SJCRH30 (cell line): ENCODE measurements at regions not wholly inside any gene's neighbourhood (a gene's known extent, or its start where the extent isn't known, plus 50 kb on each side); places are given as distances from the start of the nearest gene placed in this dataset.

Experiments used
- DNase-seq, 2 experiments: peaks; one replicate each; pipeline ENCODE4 v3.0.0-alpha.2; 2015 to 2020
- H3K27ac ChIP-seq: fragments of 250-450 bp; sonication (Bioruptor Pico); 2 replicates; pipeline ENCODE4 v1.5.1; 2020; ENCODE audit warnings: mild to moderate bottlenecking, moderate library complexity
- H3K27me3 ChIP-seq: fragments of 250-450 bp; sonication (Bioruptor Pico); 2 replicates; pipeline ENCODE4 v1.5.1; 2020; ENCODE audit warnings: mild to moderate bottlenecking, moderate library complexity
- H3K36me3 ChIP-seq: fragments of 250-450 bp; sonication (Bioruptor Pico); 2 replicates; pipeline ENCODE4 v1.5.1; 2020; ENCODE audit warnings: mild to moderate bottlenecking, moderate library complexity
- H3K4me1 ChIP-seq: fragments of 250-450 bp; sonication (Bioruptor Pico); 2 replicates; pipeline ENCODE4 v1.5.1; 2020; ENCODE audit warnings: mild to moderate bottlenecking, moderate library complexity
- H3K4me3 ChIP-seq: fragments of 250-450 bp; sonication (Bioruptor Pico); 2 replicates; pipeline ENCODE4 v1.5.1; 2020; ENCODE audit warnings: mild to moderate bottlenecking, moderate library complexity
- H3K9me3 ChIP-seq: fragments of 250-450 bp; sonication (Bioruptor Pico); replicated peaks from 2 replicates; pipeline ENCODE4 v1.5.1; 2020; ENCODE audit warnings: mild to moderate bottlenecking, moderate library complexity

DNA sequence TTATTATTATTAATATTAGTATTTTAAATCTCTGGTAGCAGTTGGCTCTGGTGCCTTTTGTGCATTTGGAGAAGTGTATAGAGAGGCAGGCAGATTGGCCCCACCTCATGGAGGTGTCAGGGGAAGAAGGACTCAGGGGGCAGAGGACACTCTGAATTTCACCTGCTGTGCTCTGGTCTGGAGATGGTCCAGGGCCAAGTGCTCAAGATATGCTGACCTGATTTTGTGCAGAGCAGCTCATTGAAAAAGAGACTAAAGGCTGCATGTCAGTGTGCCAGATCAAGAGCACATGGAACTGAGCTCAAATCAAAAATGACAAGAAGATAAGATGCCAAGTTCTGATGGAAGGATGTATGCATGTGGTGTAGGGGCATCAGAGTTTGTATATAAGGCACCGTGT is 323.6 kb upstream of the TNP1 start:
- Histone ChIP-seq H3K27ac (no peak overlapping the region), H3K36me3 (no peaks in the 10 kb centered on the region), H3K4me3 (no peak overlapping the region), H3K27me3 (no peaks in the 10 kb centered on the region), H3K4me1 (peaks cover 12% of the 10 kb centered on the region; the same call in 1 of the 2 replicates), H3K9me3 (no peaks in the 10 kb centered on the region)
- no peak for DNase-seq

DNA sequence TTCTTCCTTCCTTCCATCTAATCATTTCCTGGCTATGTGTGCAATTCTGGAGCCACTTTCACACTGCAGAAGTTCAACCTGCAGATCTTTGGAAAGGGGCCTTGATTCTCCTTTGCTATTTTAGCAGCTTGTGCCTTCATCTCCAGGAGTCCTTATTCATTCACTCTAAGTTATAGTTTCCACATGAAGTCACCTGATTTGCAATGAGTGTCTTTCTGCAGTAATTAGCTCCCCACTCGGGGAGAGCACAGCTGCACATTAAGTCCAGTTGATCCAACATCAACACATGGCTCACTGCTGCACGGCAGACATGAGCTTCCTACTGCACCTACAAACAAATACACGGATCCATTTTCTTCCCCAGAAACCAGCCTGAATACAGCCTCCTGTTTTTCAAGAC is 323.1 kb upstream of the TNP1 start:
- no peaks in the 10 kb centered on the region for H3K9me3 ChIP-seq
- H3K27me3 ChIP-seq, result no peaks in the 10 kb centered on the region
- no peak overlapping the region for H3K27ac ChIP-seq
- no peak overlapping the region for H3K4me3 ChIP-seq
- peak; percentile 49 to 72 for DNase-seq
- no peaks in the 10 kb centered on the region for H3K36me3 ChIP-seq
- peaks cover 12% of the 10 kb centered on the region; the same call in 1 of the 2 replicates for H3K4me1 ChIP-seq

DNA sequence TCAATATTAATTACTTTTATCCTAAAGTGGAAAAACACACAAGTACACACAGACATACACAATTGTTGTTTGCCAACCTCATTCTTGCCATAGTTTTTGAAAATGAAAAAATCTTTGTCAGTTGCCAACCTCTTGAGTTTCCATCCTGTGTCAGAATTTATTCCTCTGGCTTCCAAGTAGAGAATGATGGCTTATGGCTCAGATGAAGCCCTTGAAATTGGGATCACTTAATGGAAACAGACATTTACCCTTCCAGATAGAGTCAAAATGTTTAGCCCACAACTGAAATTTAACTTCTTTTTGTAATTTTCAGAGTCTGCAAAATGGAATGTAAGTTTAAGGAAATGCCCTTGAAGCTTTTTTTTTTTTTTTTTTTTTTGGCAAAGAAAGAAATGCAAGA is 321.6 kb upstream of the TNP1 start:
- no peak for DNase-seq
- Histone ChIP-seq H3K36me3 (no peaks in the 10 kb centered on the region), H3K27ac (no peak overlapping the region)

DNA sequence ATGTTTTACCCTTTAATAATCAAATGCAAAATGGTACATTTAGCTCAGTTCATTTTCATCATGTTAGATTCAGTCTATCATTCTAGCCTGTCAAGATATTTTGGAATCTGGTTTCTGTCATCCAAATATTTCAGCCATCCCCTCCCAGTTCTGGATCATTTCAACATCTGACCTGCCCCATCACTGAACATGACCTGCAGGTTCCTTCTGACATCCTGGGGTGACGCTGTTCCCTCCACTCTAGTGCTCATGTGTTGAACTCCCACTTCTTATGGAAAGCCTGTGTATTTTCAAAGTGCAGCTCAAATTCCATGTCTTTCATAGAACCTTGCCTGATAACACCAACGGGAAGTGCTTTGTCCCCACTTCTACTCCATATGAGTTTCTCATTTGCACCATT is 320.0 kb upstream of the TNP1 start:
- H3K9me3 ChIP-seq, result 0 out of 2 replicates have a peak, but pooled peaks cover 3% of the 10 kb centered on the region
- H3K36me3 ChIP-seq, result no peaks in the 10 kb centered on the region
- DNase-seq, result no peak
- H3K27ac ChIP-seq, result no peak overlapping the region
- no peaks in the 10 kb centered on the region for H3K27me3 ChIP-seq
- H3K4me3 ChIP-seq, result no peak overlapping the region
- peaks cover 12% of the 10 kb centered on the region; the same call in 1 of the 2 replicates for H3K4me1 ChIP-seq

More for the DNA sequence above, 321.6 kb upstream of the TNP1 start:
- Histone ChIP-seq H3K4me3 (no peak overlapping the region), H3K9me3 (no peaks in the 10 kb centered on the region), H3K4me1 (peaks cover 12% of the 10 kb centered on the region; the same call in 1 of the 2 replicates), H3K27me3 (no peaks in the 10 kb centered on the region)

DNA sequence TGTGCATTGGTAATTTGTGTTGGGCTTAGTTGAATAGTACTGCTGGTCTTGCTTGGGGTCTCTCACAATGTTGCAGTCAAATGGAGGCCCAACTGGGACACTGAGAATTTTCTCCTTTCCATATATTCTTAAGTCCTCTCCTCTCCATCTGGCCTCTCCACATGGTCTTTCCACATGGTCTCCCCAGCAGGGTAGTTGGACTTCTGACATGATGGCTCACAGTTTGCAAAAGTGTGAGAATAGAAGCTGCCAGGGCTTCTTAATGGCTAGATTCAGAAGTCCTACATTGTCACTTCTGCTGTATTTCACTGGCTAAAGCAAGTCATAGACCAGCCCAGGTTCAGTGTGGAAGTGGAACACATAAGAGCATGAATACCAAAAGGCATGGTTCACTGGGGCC is 318.5 kb upstream of the TNP1 start:
- H3K4me1 ChIP-seq, result peaks cover 7% of the 10 kb centered on the region; the same call in 1 of the 2 replicates
- DNase-seq, result no peak
- H3K9me3 ChIP-seq, result 0 out of 2 replicates have a peak, but pooled peaks cover 3% of the 10 kb centered on the region
- H3K27me3 ChIP-seq, result no peaks in the 10 kb centered on the region
- no peak overlapping the region for H3K4me3 ChIP-seq
- no peaks in the 10 kb centered on the region for H3K36me3 ChIP-seq
- H3K27ac ChIP-seq, result no peak overlapping the region

DNA sequence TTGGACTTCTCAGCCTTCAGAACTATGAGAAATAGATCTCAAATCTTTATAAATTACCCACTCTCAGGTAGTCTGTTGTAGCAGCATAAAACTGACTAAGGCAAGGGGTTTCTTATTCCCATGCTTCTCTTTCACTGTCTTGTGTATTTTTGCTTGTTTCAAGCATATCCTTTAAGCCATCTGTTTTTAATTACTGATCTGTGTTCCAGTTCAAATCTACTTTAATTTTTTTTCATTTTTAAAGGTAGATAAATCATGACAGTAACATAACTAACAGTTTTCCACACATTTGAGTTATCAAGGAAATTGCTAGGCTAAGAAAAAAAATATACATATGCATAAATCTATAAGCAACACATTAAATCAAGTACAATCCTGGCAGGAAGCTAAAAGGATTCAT is 317.9 kb upstream of the TNP1 start:
- no peak overlapping the region for H3K27ac ChIP-seq
- no peak for DNase-seq
- H3K4me1 ChIP-seq, result peaks cover under 1% of the 10 kb centered on the region; the same call in 1 of the 2 replicates
- no peaks in the 10 kb centered on the region for H3K27me3 ChIP-seq
- 0 out of 2 replicates have a peak, but pooled peaks cover 3% of the 10 kb centered on the region for H3K9me3 ChIP-seq
- H3K36me3 ChIP-seq, result no peaks in the 10 kb centered on the region
- no peak overlapping the region for H3K4me3 ChIP-seq

DNA sequence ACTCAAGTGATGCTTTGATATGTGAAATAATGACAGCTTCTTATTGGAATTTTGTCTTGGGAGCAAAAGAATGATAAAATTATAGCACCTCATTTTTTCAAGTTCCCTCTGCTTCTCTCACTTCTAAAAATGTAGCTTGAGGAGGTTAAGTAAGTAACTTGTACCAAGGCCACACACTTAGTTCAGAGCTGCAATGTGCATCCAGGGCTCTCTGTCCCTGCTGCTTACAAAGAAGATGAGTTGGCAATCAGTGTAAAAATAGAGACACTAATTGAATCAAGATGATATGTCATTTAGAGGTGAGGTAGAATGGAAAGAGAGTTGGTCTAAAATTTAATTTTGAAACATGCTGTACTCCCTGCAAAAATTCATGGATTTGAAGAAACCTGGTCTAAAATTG is 312.0 kb upstream of the TNP1 start:
- Histone ChIP-seq H3K4me1 (no peaks in the 10 kb centered on the region), H3K4me3 (no peak overlapping the region), H3K27me3 (no peaks in the 10 kb centered on the region), H3K9me3 (0 out of 2 replicates have a peak, but pooled peaks cover 3% of the 10 kb centered on the region), H3K27ac (no peak overlapping the region), H3K36me3 (no peaks in the 10 kb centered on the region)
- no peak for DNase-seq

DNA sequence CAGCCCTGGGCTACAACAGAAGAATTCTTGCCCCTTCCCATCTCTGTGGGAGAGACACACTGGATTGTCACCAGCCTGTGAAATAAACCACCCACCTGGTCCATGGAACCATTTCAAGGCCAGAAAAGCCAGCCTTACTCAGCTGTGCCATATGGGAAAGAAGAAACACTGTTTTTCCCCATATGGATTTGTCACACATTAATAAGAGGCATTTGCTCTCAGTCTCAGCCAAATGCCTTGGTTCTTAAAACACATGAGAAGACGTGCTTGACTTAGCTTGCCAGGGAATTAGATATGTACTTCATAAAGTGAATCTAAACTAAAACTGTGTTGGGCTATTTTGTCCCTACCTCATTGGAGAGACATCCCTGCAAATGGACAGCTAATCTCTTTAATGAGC is 308.6 kb upstream of the TNP1 start:
- Histone ChIP-seq H3K9me3 (no peaks in the 10 kb centered on the region), H3K27ac (no peak overlapping the region), H3K4me1 (peaks cover 6% of the 10 kb centered on the region)

DNA sequence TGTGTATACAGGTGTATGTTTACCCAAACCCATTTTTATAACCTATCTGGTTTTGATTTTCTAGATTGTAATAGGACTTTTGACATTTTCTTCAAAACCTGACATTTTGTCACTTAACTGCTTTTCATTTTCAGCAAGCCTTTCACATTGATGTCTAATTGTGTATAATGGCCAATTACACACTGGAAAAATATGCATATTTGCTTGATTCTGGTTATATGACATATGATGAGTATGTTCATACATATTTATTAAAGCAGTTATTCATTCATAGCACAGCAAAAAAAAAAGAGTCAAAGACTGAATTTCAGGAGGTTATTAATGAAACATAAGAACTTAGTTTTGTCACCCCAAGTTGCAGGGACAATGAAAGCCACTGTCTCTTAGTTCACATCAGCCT is 307.7 kb upstream of the TNP1 start:
- Histone ChIP-seq H3K36me3 (no peaks in the 10 kb centered on the region), H3K9me3 (no peaks in the 10 kb centered on the region), H3K27ac (no peak overlapping the region), H3K4me3 (no peak overlapping the region), H3K27me3 (no peaks in the 10 kb centered on the region), H3K4me1 (peaks cover 14% of the 10 kb centered on the region)
- no peak for DNase-seq

More for the DNA sequence above, 308.6 kb upstream of the TNP1 start:
- Histone ChIP-seq H3K36me3 (no peaks in the 10 kb centered on the region), H3K27me3 (no peaks in the 10 kb centered on the region), H3K4me3 (no peak overlapping the region)
- no peak for DNase-seq

DNA sequence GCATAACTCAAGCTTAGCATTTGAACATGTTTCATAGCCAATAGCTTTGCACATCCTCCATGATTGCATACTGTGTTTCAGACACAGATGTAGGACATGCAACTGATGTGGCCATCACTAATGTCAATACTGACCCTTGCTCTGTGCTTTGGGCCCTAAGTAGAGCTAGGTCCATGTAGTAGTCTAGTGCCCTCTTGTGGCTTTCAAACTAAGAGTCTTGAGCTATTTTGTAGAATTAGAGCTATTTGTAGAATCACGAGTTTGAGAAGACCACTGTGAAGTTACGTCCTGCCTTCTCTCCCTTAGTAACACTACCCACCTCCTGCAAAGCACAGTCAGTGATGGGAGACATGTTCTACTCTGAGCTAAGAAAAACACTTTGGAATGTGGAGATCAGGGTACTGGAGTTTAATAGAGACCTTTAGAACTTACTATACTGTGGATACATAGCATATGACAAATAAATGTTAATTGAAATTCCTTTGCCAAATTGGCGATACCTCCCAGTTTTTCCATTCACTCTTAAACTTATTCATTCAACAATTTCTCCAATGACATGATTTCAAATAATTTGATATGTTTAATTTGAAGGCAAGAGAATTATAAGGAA is 306.5 kb upstream of the TNP1 start:
- H3K27me3 ChIP-seq, result no peaks in the 10 kb centered on the region
- H3K9me3 ChIP-seq, result no peaks in the 10 kb centered on the region
- H3K36me3 ChIP-seq, result no peaks in the 10 kb centered on the region
- DNase-seq, result peak; percentile 19 to 73
- no peak overlapping the region for H3K27ac ChIP-seq
- H3K4me1 ChIP-seq, result peaks cover 24% of the 10 kb centered on the region
- H3K4me3 ChIP-seq, result no peak overlapping the region

DNA sequence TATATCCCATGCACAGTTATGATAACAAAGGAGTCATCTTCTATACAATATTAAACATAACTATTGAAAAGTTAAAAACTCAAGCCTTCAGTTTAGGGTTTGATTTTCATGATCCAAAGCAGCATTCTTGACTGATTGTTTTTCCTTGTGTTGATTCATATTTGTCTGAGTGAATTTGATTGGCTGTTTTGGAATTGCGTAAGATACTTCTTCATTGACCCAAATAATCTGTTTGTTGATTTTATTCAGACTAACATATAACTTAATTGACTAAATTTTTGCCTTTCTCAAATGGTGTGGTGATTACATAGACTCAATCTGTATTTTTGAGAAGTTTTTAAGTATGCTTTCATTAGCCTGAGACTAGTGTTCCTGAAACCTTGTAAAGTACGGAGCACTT is 305.7 kb upstream of the TNP1 start:
- Histone ChIP-seq H3K9me3 (no peaks in the 10 kb centered on the region), H3K27ac (no peak overlapping the region), H3K4me1 (peaks cover 28% of the 10 kb centered on the region), H3K27me3 (no peaks in the 10 kb centered on the region), H3K36me3 (no peaks in the 10 kb centered on the region), H3K4me3 (no peak overlapping the region)
- no peak for DNase-seq

DNA sequence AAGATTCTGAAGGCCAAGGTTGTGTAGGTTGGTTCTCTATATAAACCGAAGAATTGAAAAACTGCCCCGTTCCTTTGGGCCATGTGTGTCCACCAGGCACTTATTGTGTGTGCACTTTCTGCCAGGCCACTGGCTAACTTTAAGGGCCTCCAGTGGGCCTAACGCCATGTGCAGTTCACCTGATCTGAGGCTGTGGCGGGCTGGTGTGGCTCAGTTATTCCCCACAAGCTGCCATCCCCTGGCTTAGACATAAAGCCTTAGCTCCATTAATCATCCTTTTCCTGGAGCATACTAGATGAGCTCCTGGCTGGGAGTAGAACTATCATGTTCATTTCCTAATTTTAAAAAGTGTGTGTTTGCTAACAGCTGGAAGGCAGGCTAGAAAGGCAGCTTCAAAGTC is 304.1 kb upstream of the TNP1 start:
- peak in 1 of 2 experiments; percentile 20 for DNase-seq
- H3K4me1 ChIP-seq, result peaks cover 28% of the 10 kb centered on the region
- no peaks in the 10 kb centered on the region for H3K9me3 ChIP-seq
- no peaks in the 10 kb centered on the region for H3K36me3 ChIP-seq
- H3K4me3 ChIP-seq, result no peak overlapping the region
- no peak overlapping the region for H3K27ac ChIP-seq
- no peaks in the 10 kb centered on the region for H3K27me3 ChIP-seq

DNA sequence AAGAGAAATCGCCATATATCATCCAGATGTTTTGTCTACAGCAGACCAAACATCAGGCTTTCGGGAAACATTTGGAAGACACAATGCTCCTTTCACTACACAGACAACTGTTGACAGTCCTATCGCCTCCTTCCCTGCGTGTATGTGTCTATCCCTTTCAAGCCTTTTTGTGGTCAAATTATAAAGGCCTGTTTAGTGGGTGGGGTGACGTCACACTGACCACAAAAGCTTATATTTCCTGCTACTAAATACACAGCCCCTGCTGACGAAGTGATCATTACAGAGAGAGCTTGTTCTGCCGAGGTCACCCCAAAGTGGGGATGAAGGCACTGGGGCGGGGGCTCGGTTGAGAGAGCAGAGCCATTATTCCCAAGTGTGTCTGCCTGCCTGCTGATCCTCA is 302.7 kb upstream of the TNP1 start:
- DNase-seq, result peak; percentile 95 to 99

DNA sequence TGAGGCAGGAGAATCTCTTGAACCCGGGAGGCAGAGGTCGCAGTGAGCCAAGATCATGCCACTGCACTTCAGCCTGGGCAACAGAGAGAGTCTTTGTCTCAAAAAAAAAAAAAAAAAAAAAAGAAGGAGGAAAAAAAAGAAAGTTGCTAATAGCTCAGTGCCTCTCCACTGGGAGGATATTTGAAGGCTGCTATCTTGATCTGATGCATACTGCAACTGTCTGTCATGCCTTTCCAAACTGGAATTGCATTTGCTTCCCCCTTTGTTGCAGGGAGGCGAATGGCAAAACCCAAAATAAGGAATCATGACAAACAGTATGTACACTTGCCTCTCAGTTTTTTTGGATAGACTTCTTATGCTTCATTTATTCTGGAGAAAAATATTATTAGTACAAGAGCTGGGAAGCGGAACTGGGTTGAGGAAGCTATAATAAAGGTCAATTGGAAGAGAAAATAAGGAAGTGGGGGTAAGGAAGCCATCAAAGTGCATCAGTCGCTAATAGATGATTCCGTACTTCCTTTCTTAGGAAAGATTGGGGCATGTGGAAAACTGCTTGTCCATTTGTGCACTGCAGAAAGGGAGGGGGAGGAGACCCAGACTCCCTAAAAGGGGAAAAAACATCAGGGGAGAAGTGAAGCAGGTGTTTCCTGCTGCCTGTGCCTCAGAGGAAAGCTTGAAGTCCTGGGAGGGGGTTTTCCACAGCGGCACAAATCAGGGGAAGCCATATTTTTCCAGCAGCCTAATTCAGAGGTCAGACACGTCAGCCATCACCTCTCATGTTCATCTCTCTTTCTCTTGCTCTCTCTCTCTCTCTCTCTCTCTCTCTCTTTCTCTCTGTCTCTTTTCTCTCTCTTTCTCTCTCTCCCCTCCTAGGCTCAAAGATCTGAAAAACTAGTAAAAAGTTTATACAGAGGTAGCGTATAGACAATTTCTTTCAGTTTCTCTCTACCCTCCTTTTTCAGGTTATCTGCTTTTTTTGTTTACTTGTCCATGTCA is 301.4 kb upstream of the TNP1 start:
- Histone ChIP-seq H3K27ac (peak overlapping the region; percentile 80), H3K36me3 (no peaks in the 10 kb centered on the region), H3K27me3 (no peaks in the 10 kb centered on the region), H3K4me3 (no peak overlapping the region), H3K4me1 (peaks cover 28% of the 10 kb centered on the region), H3K9me3 (no peaks in the 10 kb centered on the region)
- DNase-seq, result peak in 1 of 2 experiments; percentile 49

More for the DNA sequence above, 302.7 kb upstream of the TNP1 start:
- H3K36me3 ChIP-seq, result no peaks in the 10 kb centered on the region
- no peaks in the 10 kb centered on the region for H3K9me3 ChIP-seq
- H3K27me3 ChIP-seq, result no peaks in the 10 kb centered on the region
- H3K4me1 ChIP-seq, result peaks cover 28% of the 10 kb centered on the region
- H3K27ac ChIP-seq, result peak overlapping the region; percentile 80
- H3K4me3 ChIP-seq, result peak overlapping the region; percentile 21

DNA sequence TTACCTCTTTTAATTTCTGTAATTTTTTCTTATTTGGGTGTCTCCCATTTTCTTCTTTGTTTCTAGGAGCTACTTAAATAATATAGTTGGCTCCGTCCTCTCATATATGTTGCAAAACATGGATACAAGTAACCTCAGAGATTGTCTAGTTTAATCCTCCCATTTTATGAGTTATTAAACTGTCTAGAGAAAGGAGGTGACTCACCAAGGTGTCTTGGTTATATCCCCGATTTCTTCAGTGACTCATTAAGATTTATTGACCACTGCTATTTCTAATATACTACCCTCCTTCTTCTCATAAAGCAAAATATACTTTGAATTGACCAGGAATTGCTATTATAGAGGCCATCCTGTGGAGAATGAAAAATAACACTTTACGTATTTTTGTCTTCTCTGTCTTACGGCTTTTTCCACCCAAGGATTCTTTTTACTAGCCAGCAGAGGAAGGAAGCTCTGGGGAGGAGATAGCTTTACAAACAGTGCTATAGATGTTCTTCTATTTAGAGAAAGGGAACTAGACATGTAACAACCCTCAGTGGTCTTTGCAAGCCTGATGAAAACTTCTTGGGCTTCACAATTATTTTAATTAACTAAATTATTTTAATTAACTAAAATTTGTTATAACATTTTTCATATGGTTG is 300.4 kb upstream of the TNP1 start:
- Histone ChIP-seq H3K27ac (no peak overlapping the region), H3K4me1 (peaks cover 28% of the 10 kb centered on the region), H3K4me3 (no peak overlapping the region), H3K36me3 (no peaks in the 10 kb centered on the region), H3K27me3 (no peaks in the 10 kb centered on the region), H3K9me3 (no peaks in the 10 kb centered on the region)
- no peak for DNase-seq
